Loucy (cell line): ENCODE measurements at regions not wholly inside any gene's neighbourhood (a gene's known extent, or its start where the extent isn't known, plus 50 kb on each side); places are given as distances from the start of the nearest gene placed in this dataset.
"Not testable (repeated sequence)": the region's sequence is repeated elsewhere in the genome, so short reads cannot be mapped to it uniquely, and the experiment has no call there.

Experiments used
- H2AFZ ChIP-seq: fragments of 200-600 bp; sonication (generic); 2 replicates; pipeline ENCODE4 v1.6.0; 2016; ENCODE audit warnings: antibody characterized with exemption, mild to moderate bottlenecking, low read length, moderate library complexity
- H3F3A ChIP-seq: fragments of 200-600 bp; 2 replicates; pipeline ENCODE4 v1.6.0; 2016; ENCODE audit warnings: antibody characterized with exemption, low read depth, mild to moderate bottlenecking
- H3K27me3 ChIP-seq: fragments of 200-600 bp; sonication (generic); 2 replicates; pipeline ENCODE4 v1.6.1; 2014; ENCODE audit warnings: low read length, mild to moderate bottlenecking; ENCODE audit not compliant: insufficient read depth, poor library complexity, severe bottlenecking
- H3K36me3 ChIP-seq: fragments of 200-600 bp; sonication (generic); 2 replicates; pipeline ENCODE4 v1.6.1; 2016; ENCODE audit warnings: low read length; ENCODE audit not compliant: insufficient read depth
- H3K4me1 ChIP-seq: fragments of 200-600 bp; sonication (generic); 2 replicates; pipeline ENCODE4 v1.5.1; 2014; ENCODE audit warnings: low read length, mild to moderate bottlenecking; ENCODE audit not compliant: insufficient read depth, poor library complexity, severe bottlenecking
- H3K4me2 ChIP-seq: fragments of 200-600 bp; sonication (generic); 2 replicates; pipeline ENCODE4 v1.6.0; 2014; ENCODE audit warnings: antibody characterized with exemption, low read length, low read depth, mild to moderate bottlenecking; ENCODE audit not compliant: poor library complexity, severe bottlenecking
- H3K4me3 ChIP-seq: fragments of 200-600 bp; sonication (generic); 2 replicates; pipeline ENCODE4 v1.5.1; 2014; ENCODE audit warnings: low read length, mild to moderate bottlenecking, mixed read lengths; ENCODE audit not compliant: poor library complexity, severe bottlenecking
- H3K79me2 ChIP-seq: fragments of 200-600 bp; sonication (generic); 2 replicates; pipeline ENCODE4 v1.6.1; 2014; ENCODE audit warnings: low read length; ENCODE audit not compliant: insufficient read depth
- H3K9ac ChIP-seq: fragments of 200-600 bp; sonication (generic); 2 replicates; pipeline ENCODE4 v1.6.0; 2014; ENCODE audit warnings: mild to moderate bottlenecking, low read depth, low read length, moderate library complexity; ENCODE audit not compliant: poor library complexity, severe bottlenecking
- H3K9me2 ChIP-seq: fragments of 200-600 bp; sonication (generic); replicated peaks from 2 replicates; pipeline ENCODE4 v1.6.1; 2016; ENCODE audit warnings: low read depth, low read length, mixed read lengths
- H3K9me3 ChIP-seq: fragments of 200-600 bp; sonication (generic); 2 replicates; pipeline ENCODE4 v1.6.1; 2014; ENCODE audit warnings: mild to moderate bottlenecking, antibody characterized with exemption, low read length, low read depth; ENCODE audit not compliant: insufficient read depth
- H4K20me1 ChIP-seq: fragments of 200-600 bp; sonication (generic); 2 replicates; pipeline ENCODE4 v1.6.0; 2014; ENCODE audit warnings: antibody characterized with exemption, low read length, mild to moderate bottlenecking; ENCODE audit not compliant: insufficient read depth, poor library complexity, severe bottlenecking
- CTCF ChIP-seq: fragments of 200-600 bp; sonication (generic); conservative IDR thresholded peaks from 2 replicates; pipeline ENCODE4 v1.5.1; 2014; ENCODE audit warnings: mild to moderate bottlenecking, antibody characterized with exemption, low read length
- EZH2phosphoT487 ChIP-seq: fragments of 200-600 bp; IDR thresholded peaks from 2 replicates; pipeline ENCODE4 v1.6.1; 2018; ENCODE audit warnings: antibody characterized with exemption, mild to moderate bottlenecking, moderate library complexity, borderline replicate concordance

- Histone ChIP-seq H3K9ac (no peak overlapping the region), H3K27me3 (no peaks in the 10 kb centered on the region), H3K79me2 (no peaks in the 10 kb centered on the region), H3K4me2 (no peak overlapping the region), H3F3A (no peaks in the 10 kb centered on the region), H3K4me3 (no peak overlapping the region), H3K9me3 (no peaks in the 10 kb centered on the region), H3K9me2 (no peaks in the 10 kb centered on the region), H3K4me1 (no peaks in the 10 kb centered on the region), H4K20me1 (no peaks in the 10 kb centered on the region), H2AFZ (no peak overlapping the region), H3K36me3 (no peaks in the 10 kb centered on the region)
- no peak for TF ChIP-seq CTCF
- no peak for TF ChIP-seq EZH2phosphoT487
Measured at GRCh38 chrX:6990552-6991193, 156.8 kb upstream of the STS start.

- H3K9me2 ChIP-seq: no peaks in the 10 kb centered on the region
- no peaks in the 10 kb centered on the region for H3K36me3 ChIP-seq
- H3K27me3 ChIP-seq: no peaks in the 10 kb centered on the region
- H3K79me2 ChIP-seq: no peaks in the 10 kb centered on the region
- H2AFZ ChIP-seq: no peak overlapping the region
- H3K4me3 ChIP-seq: no peak overlapping the region
- no peaks in the 10 kb centered on the region for H3K9me3 ChIP-seq
- H3K4me1 ChIP-seq: no peaks in the 10 kb centered on the region
- no peaks in the 10 kb centered on the region for H3F3A ChIP-seq
- H4K20me1 ChIP-seq: no peaks in the 10 kb centered on the region
- no peak overlapping the region for H3K4me2 ChIP-seq
- H3K9ac ChIP-seq: no peak overlapping the region
- TF ChIP-seq CTCF (no peak), EZH2phosphoT487 (no peak)
Measured at GRCh38 chrX:6989858-6990257, 157.7 kb upstream of the STS start.

GRCh38 chrX:6988694-6989093, 158.8 kb upstream of the STS start:
- H3K36me3 ChIP-seq, H4K20me1 ChIP-seq, H3K9me2 ChIP-seq, H2AFZ ChIP-seq, H3K79me2 ChIP-seq, H3K9ac ChIP-seq, H3K4me3 ChIP-seq, H3K4me1 ChIP-seq, H3K27me3 ChIP-seq, H3F3A ChIP-seq, H3K4me2 ChIP-seq, H3K9me3 ChIP-seq: not testable (repeated sequence)

GRCh38 chrX:6986915-6987314, 160.6 kb upstream of the STS start:
- TF ChIP-seq EZH2phosphoT487 (no peak), CTCF (no peak)
- Histone ChIP-seq H3K79me2 (no peaks in the 10 kb centered on the region), H3K9ac (no peak overlapping the region), H3K36me3 (no peaks in the 10 kb centered on the region), H3K4me1 (no peaks in the 10 kb centered on the region), H4K20me1 (no peaks in the 10 kb centered on the region), H3K9me2 (no peaks in the 10 kb centered on the region), H3K9me3 (no peaks in the 10 kb centered on the region), H2AFZ (no peak overlapping the region), H3K27me3 (no peaks in the 10 kb centered on the region), H3K4me2 (no peak overlapping the region), H3K4me3 (no peak overlapping the region), H3F3A (no peaks in the 10 kb centered on the region)
